ENCODE measurements at regions not wholly inside any gene's neighbourhood (a gene's known extent, or its start where the extent isn't known, plus 50 kb on each side); places are given as distances from the start of the nearest gene placed in this dataset.

DNA sequence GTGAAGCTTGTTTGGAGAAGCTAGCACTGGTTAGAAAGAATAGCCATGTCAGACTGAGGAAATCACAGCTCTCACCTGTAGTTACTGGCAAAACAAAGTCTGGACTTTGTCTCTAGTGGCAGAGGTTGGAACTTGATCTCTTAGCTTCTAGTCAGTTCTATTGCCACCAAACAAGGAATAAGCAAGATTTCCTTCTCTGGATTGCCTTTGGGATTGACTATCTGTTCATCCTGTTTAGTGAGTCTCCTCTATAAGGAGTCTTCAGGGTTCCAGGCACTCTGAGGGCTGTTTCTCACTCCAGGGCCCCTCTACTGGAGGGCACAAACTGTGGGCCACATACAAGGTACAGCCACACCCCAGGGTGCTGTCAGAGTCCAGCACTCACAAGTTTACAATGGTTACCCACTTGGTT, 426.6 kb upstream of the THBS1 start (continued):
- TF ChIP-seq, protein P1, sequence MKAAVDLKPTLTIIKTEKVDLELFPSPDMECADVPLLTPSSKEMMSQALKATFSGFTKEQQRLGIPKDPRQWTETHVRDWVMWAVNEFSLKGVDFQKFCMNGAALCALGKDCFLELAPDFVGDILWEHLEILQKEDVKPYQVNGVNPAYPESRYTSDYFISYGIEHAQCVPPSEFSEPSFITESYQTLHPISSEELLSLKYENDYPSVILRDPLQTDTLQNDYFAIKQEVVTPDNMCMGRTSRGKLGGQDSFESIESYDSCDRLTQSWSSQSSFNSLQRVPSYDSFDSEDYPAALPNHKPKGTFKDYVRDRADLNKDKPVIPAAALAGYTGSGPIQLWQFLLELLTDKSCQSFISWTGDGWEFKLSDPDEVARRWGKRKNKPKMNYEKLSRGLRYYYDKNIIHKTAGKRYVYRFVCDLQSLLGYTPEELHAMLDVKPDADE (CRISPR knock-in tag; IDR thresholded peaks at IDR 0.05) = no peak
- no peak for TF ChIP-seq NKX3-1 (CRISPR knock-in tag; IDR thresholded peaks at IDR 0.05)
- no peak for TF ChIP-seq ZNF552 (CRISPR knock-in tag; IDR thresholded peaks at IDR 0.05; ENCODE audit: borderline replicate concordance)
- no peak for TF ChIP-seq SALL1 (CRISPR knock-in tag; IDR thresholded peaks at IDR 0.05)

DNA sequence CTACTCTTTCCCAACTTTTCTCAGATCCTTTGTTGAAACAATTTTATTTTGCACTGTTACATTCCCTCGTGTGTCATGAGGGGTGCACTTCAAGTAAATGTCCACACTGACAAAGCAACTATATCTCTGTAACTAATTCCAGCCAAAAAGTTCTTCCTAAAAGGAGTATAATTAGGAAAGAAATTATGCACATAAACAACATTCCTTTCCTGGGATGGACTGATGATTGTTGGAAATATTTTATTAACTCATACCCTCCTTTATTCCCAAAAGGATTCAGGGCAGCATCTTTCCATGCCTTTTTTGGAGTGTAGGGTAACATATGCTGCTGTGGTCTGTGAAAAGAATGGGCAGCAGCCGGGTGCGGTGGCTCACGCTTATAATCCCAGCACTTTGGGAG, 426.1 kb upstream of the THBS1 start:
- Histone ChIP-seq H4K20me1 (ENCODE audit: insufficient read depth, low read length) (no peaks in the 10 kb centered on the region), H2AFZ (ENCODE audit: low read length) (peak overlapping the region; percentile 18), H3K9me3 (ENCODE audit: low read length) (no peaks in the 10 kb centered on the region), H3K4me3 (replicated peaks in 1 of 3; ENCODE audit: insufficient read depth in 1 of 3, low read depth in 2 of 3, low read length in 3 of 3) (no peak overlapping the region), H3K9ac (ENCODE audit: insufficient read depth, low read depth, low read length) (no peak overlapping the region), H3K4me2 (ENCODE audit: low read depth, low read length) (no peak overlapping the region), H3K79me2 (ENCODE audit: insufficient read depth, low read length) (no peaks in the 10 kb centered on the region), H3K27ac (ENCODE audit: extremely low read length, insufficient read depth, low read length) (no peak overlapping the region), H3K36me3 (replicated peaks in 1 of 2; ENCODE audit: control insufficient read depth in 1 of 2, insufficient read depth in 2 of 2, low read length in 2 of 2) (no peaks in the 10 kb centered on the region), H3K27me3 (ENCODE audit: control insufficient read depth in 1 of 2, insufficient read depth in 2 of 2, low read length in 2 of 2) (no peaks in the 10 kb centered on the region), H3K4me1 (ENCODE audit: insufficient read depth, low read length) (peaks cover 45% of the 10 kb centered on the region)
- in situ Hi-C loops (cut with HindIII; ENCODE audit: extremely low pct_ligation_motif_present, low pct_unique_long_range_greater_than_20kb) (no loop called here), intact Hi-C loops (cut with micrococcal nuclease; ENCODE audit: unreplicated experiment) (no loop called here)
- 79% methylated on average over 4 of the region's 4 CpGs for WGBS (ENCODE audit: low lambda C conversion rate)
- CTCF ChIA-PET (ENCODE audit: low intra/inter-chr PET ratio, low total read pairs) = no interaction called here
- POLR2A ChIA-PET = no interaction called here
- no peak for TF ChIP-seq KLF15 (CRISPR knock-in tag; IDR thresholded peaks at IDR 0.05; ENCODE audit: borderline replicate concordance)
- TF ChIP-seq ZNF460 (CRISPR knock-in tag; IDR thresholded peaks at IDR 0.05; ENCODE audit: borderline replicate concordance) = no peak
- no peak for TF ChIP-seq SIN3A (IDR thresholded peaks at IDR 0.05; ENCODE audit: borderline replicate concordance, low read depth, low read length)
- no peak for TF ChIP-seq ZNF607 (CRISPR knock-in tag; IDR thresholded peaks at IDR 0.05; ENCODE audit: borderline replicate concordance)
- TF ChIP-seq ZKSCAN5 (CRISPR knock-in tag; IDR thresholded peaks at IDR 0.05) = no peak
- FAIRE-seq (no peak), ATAC-seq (no peak), DNase-seq (ENCODE audit: low spot score) (no peak)
- no TSS peak for BruUV-seq (replicated peaks)
